H1 (cell line): ENCODE measurements at regions not wholly inside any gene's neighbourhood (a gene's known extent, or its start where the extent isn't known, plus 50 kb on each side); places are given as distances from the start of the nearest gene placed in this dataset.

Source experiments
- CTCF ChIA-PET: fragments of 300-600 bp; sonication (Branson Sonifier 250); formaldehyde crosslinking; loops from one replicate; lab custom pipeline; 2021; ENCODE audit not compliant: partially characterized antibody; lab: Charles Lee
- POLR2A ChIA-PET: fragments of 300-600 bp; sonication (Branson Sonifier 250); formaldehyde crosslinking; loops from one replicate; lab custom pipeline; 2021; ENCODE audit warnings: inconsistent platforms; ENCODE audit not compliant: partially characterized antibody; lab: Charles Lee
- DNase-seq, 2 experiments: peaks; one replicate each; pipeline versions ENCODE4 v3.0.0 to v3.0.0-alpha.2; 2010 to 2022; ENCODE audit warnings: low spot score in 2 of 2, low read depth in 1 of 2, mixed read lengths in 1 of 2
- FAIRE-seq: peaks from 2 replicates; lab custom pipeline; 2011; peaks lifted over from hg19 to GRCh38; lab: Jason Lieb, UNC
- H2AFZ ChIP-seq: 2 replicates; pipeline ENCODE4 v1.8.1; 2012; ENCODE audit warnings: low read length, inconsistent platforms
- H2AK5ac ChIP-seq: 2 replicates; pipeline ENCODE4 v1.6.1; 2013; ENCODE audit warnings: low read depth, low read length
- H2BK120ac ChIP-seq: replicated peaks from 2 replicates; pipeline ENCODE3; 2013; ENCODE audit warnings: low read depth, low read length, inconsistent platforms
- H2BK12ac ChIP-seq: 2 replicates; pipeline ENCODE4 v1.6.1; 2013; ENCODE audit warnings: low read depth, low read length
- H2BK15ac ChIP-seq: 2 replicates; pipeline ENCODE4 v1.6.1; 2013; ENCODE audit warnings: low read length
- H2BK20ac ChIP-seq: 2 replicates; pipeline ENCODE4 v1.6.1; 2013; ENCODE audit warnings: low read length
- H2BK5ac ChIP-seq: 2 replicates; pipeline ENCODE4 v1.6.1; 2013; ENCODE audit warnings: low read depth, low read length
- H3K14ac ChIP-seq: 2 replicates; pipeline ENCODE4 v1.6.1; 2013; ENCODE audit warnings: inconsistent platforms; ENCODE audit not compliant: insufficient read length
- H3K18ac ChIP-seq: 2 replicates; pipeline ENCODE4 v1.6.1; 2013; ENCODE audit warnings: low read length; ENCODE audit errors: extremely low read depth
- H3K23ac ChIP-seq: 2 replicates; pipeline ENCODE4 v1.6.1; 2013; ENCODE audit warnings: inconsistent platforms; ENCODE audit not compliant: insufficient read length
- H3K23me2 ChIP-seq: 2 replicates; pipeline ENCODE4 v1.6.1; 2013; ENCODE audit warnings: low read depth, low read length
- H3K27ac ChIP-seq: 2 replicates; pipeline ENCODE4 v1.6.1; 2011; ENCODE audit warnings: low read depth, low read length, inconsistent platforms
- H3K27me3 ChIP-seq, 4 experiments: replicated peaks in 1 of 4; 1 replicate in 1 of 4; 2 replicates in 3 of 4; pipeline versions ENCODE4 v1.6.1 to v1.8.1; 2011 to 2013; ENCODE audit warnings: low read length in 3 of 4, mild to moderate bottlenecking in 3 of 4, inconsistent platforms in 2 of 4, mixed read lengths in 2 of 4, moderate library complexity in 1 of 4; ENCODE audit not compliant: control insufficient read depth in 3 of 4, insufficient read depth in 3 of 4; ENCODE audit errors: extremely low read depth in 1 of 4
- H3K36me3 ChIP-seq, 4 experiments: 2 replicates each; pipeline versions ENCODE4 v1.6.1 to v1.8.1; 2011 to 2013; ENCODE audit warnings: mild to moderate bottlenecking in 4 of 4, low read length in 3 of 4, moderate library complexity in 2 of 4, control low read depth in 1 of 4, inconsistent platforms in 1 of 4; ENCODE audit not compliant: insufficient read depth in 4 of 4, control insufficient read depth in 2 of 4
- H3K4ac ChIP-seq: replicated peaks from 2 replicates; pipeline ENCODE3; 2013; ENCODE audit warnings: low read length, low read depth, mixed read lengths, inconsistent platforms; ENCODE audit not compliant: insufficient read length
- H3K4me1 ChIP-seq, 4 experiments: replicated peaks in 1 of 4; 1 replicate in 1 of 4; 2 replicates in 3 of 4; pipeline versions ENCODE4 v1.6.1 to v1.8.1; 2011 to 2013; ENCODE audit warnings: low read length in 3 of 4, inconsistent platforms in 2 of 4, mixed read lengths in 1 of 4; ENCODE audit not compliant: insufficient read depth in 4 of 4, control insufficient read depth in 3 of 4
- H3K4me2 ChIP-seq, 2 experiments: 2 replicates each; pipeline versions ENCODE4 v1.6.1 to v1.8.1; 2011 to 2013; ENCODE audit warnings: low read depth in 2 of 2, low read length in 2 of 2, control low read depth in 1 of 2, inconsistent platforms in 1 of 2, mild to moderate bottlenecking in 1 of 2; ENCODE audit not compliant: insufficient read depth in 1 of 2
- H3K4me3 ChIP-seq, 4 experiments: fragments of 200-600, 300-600 bp in 1 of 4; sonication (generic), shearing (Covaris generic), sonication (Bioruptor Twin) in 1 of 4; 2 replicates each; pipeline versions ENCODE4 v1.5.1 to v1.8.1; 2011 to 2016; ENCODE audit warnings: low read length in 4 of 4, low read depth in 3 of 4, control low read depth in 2 of 4, inconsistent platforms in 2 of 4, mild to moderate bottlenecking in 2 of 4, mixed read lengths in 1 of 4, moderate library complexity in 1 of 4; ENCODE audit not compliant: insufficient read depth in 2 of 4; ENCODE audit errors: extremely low read depth in 1 of 4
- H3K56ac ChIP-seq: replicated peaks from 2 replicates; pipeline ENCODE3; 2013; ENCODE audit warnings: low read depth, mild to moderate bottlenecking, mixed read lengths, low read length, inconsistent platforms; ENCODE audit not compliant: insufficient read length
- H3K79me1 ChIP-seq: 2 replicates; pipeline ENCODE4 v1.6.1; 2013; ENCODE audit warnings: low read depth, low read length, control low read depth
- H3K79me2 ChIP-seq, 2 experiments: 2 replicates each; pipeline versions ENCODE4 v1.6.1 to v1.8.1; 2012 to 2013; ENCODE audit warnings: low read length in 2 of 2, mild to moderate bottlenecking in 2 of 2, inconsistent platforms in 1 of 2; ENCODE audit not compliant: insufficient read depth in 2 of 2, control insufficient read depth in 1 of 2
- H3K9ac ChIP-seq, 4 experiments: replicated peaks in 1 of 4; 1 replicate in 1 of 4; 2 replicates in 3 of 4; pipeline versions ENCODE4 v1.6.1 to v1.8.1; 2011 to 2013; ENCODE audit warnings: low read depth in 3 of 4, low read length in 3 of 4, control low read depth in 2 of 4, mild to moderate bottlenecking in 2 of 4, moderate library complexity in 2 of 4, inconsistent platforms in 1 of 4; ENCODE audit errors: extremely low read depth in 1 of 4
- H3K9me3 ChIP-seq, 2 experiments: 2 replicates each; pipeline versions ENCODE4 v1.6.1 to v1.8.1; 2012 to 2013; ENCODE audit warnings: mild to moderate bottlenecking in 2 of 2, moderate library complexity in 2 of 2, control low read depth in 1 of 2, inconsistent platforms in 1 of 2, low read depth in 1 of 2, low read length in 1 of 2, mixed read lengths in 1 of 2; ENCODE audit not compliant: insufficient read depth in 2 of 2
- H4K20me1 ChIP-seq, 2 experiments: replicated peaks in 1 of 2; 2 replicates each; pipeline versions ENCODE3 to v1.8.1; 2011 to 2013; ENCODE audit warnings: inconsistent platforms in 2 of 2, low read length in 2 of 2, mild to moderate bottlenecking in 1 of 2; ENCODE audit not compliant: insufficient read depth in 2 of 2, control insufficient read depth in 1 of 2
- H4K5ac ChIP-seq: 2 replicates; pipeline ENCODE4 v1.6.1; 2013; ENCODE audit warnings: low read length, low read depth, mixed read lengths, inconsistent platforms; ENCODE audit not compliant: insufficient read length
- H4K8ac ChIP-seq: 2 replicates; pipeline ENCODE4 v1.8.0; 2013; ENCODE audit warnings: mild to moderate bottlenecking, moderate library complexity, low read length, inconsistent platforms; ENCODE audit not compliant: insufficient read depth; ENCODE audit errors: extremely low read depth
- H4K91ac ChIP-seq: replicated peaks from 2 replicates; pipeline ENCODE3; 2013; ENCODE audit warnings: low read length, mixed read lengths, inconsistent platforms; ENCODE audit not compliant: insufficient read length
- BACH1 ChIP-seq: IDR thresholded peaks from 2 replicates; pipeline ENCODE4 v1.6.1; 2012; ENCODE audit warnings: low read length, improper control_type of control experiment
- CEBPB ChIP-seq: IDR thresholded peaks from 2 replicates; pipeline ENCODE4 v1.6.1; 2012; ENCODE audit warnings: low read depth, low read length
- CHD2 ChIP-seq: IDR thresholded peaks from 2 replicates; pipeline ENCODE4 v1.6.1; 2012; ENCODE audit warnings: low read length, improper control_type of control experiment
- EP300 ChIP-seq, 2 experiments: IDR thresholded peaks; 1 replicate in 1 of 2; 2 replicates in 1 of 2; pipeline ENCODE4 v1.6.1; 2011 to 2012; ENCODE audit warnings: low read depth in 2 of 2, low read length in 2 of 2, mild to moderate bottlenecking in 2 of 2, borderline replicate concordance in 1 of 2, inconsistent platforms in 1 of 2, moderate library complexity in 1 of 2
- GABPA ChIP-seq: IDR thresholded peaks from 2 replicates; pipeline ENCODE4 v1.6.1; 2011; ENCODE audit warnings: mild to moderate bottlenecking, low read length, moderate library complexity, borderline replicate concordance; ENCODE audit not compliant: insufficient read depth
- HDAC2 ChIP-seq, 2 experiments: fragments of 300-600 bp in 1 of 2; sonication (generic) in 1 of 2; IDR thresholded peaks; 2 replicates each; pipeline ENCODE4 v1.6.1; 2011 to 2012; ENCODE audit warnings: low read depth in 2 of 2, low read length in 2 of 2, mild to moderate bottlenecking in 2 of 2, moderate library complexity in 2 of 2, borderline replicate concordance in 1 of 2, inconsistent platforms in 1 of 2
- SIN3A ChIP-seq, 2 experiments: IDR thresholded peaks in 1 of 2; conservative IDR thresholded peaks in 1 of 2; 2 replicates each; pipeline ENCODE4 v1.6.1; 2011 to 2012; ENCODE audit warnings: low read length in 2 of 2, improper control_type of control experiment in 1 of 2, low read depth in 1 of 2, mild to moderate bottlenecking in 1 of 2
- SP4 ChIP-seq: IDR thresholded peaks from 2 replicates; pipeline ENCODE4 v1.6.1; 2012; ENCODE audit warnings: low read length, inconsistent platforms
- TBP ChIP-seq: IDR thresholded peaks from 2 replicates; pipeline ENCODE4 v1.6.1; 2011; ENCODE audit warnings: low read depth, low read length, improper control_type of control experiment
- WGBS, 2 experiments: shearing (Covaris generic) in 1 of 2; methylation state at CpG; one replicate each; pipeline versions ENCODE4 v1.1.6 to v1.1.7; 2013 to 2015; ENCODE audit warnings: low lambda C conversion rate in 2 of 2, mixed read lengths in 2 of 2, inconsistent platforms in 1 of 2, low coverage in 1 of 2, missing lambda C conversion rate in 1 of 2; ENCODE audit not compliant: insufficient replicate concordance in 2 of 2, insufficient coverage in 1 of 2, insufficient read length in 1 of 2; ENCODE audit errors: extremely low coverage in 1 of 2, missing lambda C conversion rate in 1 of 2; 5-methylcytosine and 5-hydroxymethylcytosine counted together

DNA sequence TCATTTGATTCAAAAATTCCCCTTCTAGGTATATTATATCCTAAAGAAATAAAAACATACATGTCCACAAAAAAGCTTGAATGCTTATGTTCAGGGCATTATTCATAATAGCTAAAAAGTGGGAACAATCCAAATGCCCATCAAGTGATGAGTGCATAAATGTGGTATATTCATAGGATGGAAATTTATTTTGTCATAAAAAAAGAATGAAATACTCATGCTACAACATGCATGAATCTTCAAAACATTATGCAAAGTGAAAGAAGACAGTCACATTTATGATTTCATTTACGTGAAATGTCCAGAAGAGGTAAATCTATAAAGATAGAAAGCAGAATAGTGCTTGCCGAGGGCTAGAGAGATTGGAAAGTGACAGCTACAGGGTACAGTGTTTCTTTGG is 83.6 kb upstream of the SLC25A36 start:
- Histone ChIP-seq H4K8ac (no peak overlapping the region), H3K27ac (no peak overlapping the region), H3K56ac (no peak overlapping the region), H2BK20ac (no peak overlapping the region), H3K23ac (no peak overlapping the region), H4K20me1 (no peaks in the 10 kb centered on the region), H3K79me2 (no peaks in the 10 kb centered on the region), H3K23me2 (no peaks in the 10 kb centered on the region), H2AK5ac (no peak overlapping the region), H3K18ac (no peak overlapping the region), H2BK5ac (no peak overlapping the region), H2AFZ (no peak overlapping the region), H3K14ac (no peak overlapping the region), H2BK12ac (no peak overlapping the region), H3K4me1 (peaks cover 0 to 5% (median 5%) of the 10 kb centered on the region in 4 experiments; a peak in 5 of 7 replicates), H3K4me2 (no peak overlapping the region), H3K9me3 (no peaks in the 10 kb centered on the region; a peak in 1 of 4 replicates), H3K9ac (no peak overlapping the region), H4K91ac (no peak overlapping the region), H3K27me3 (no peaks in the 10 kb centered on the region), H2BK120ac (no peak overlapping the region), H3K4ac (no peak overlapping the region)
- no peak for FAIRE-seq
- WGBS, 2 experiments: 83% methylated on average over 2 of the region's 2 CpGs; no CpG with 5 or more reads in 1 of the 2 experiments
- POLR2A ChIA-PET: no interaction called here
- TF ChIP-seq SIN3A (conservative IDR thresholded peaks at IDR 0.05 in 1 of 2, IDR thresholded peaks at IDR 0.05 in 1 of 2; ENCODE audit: low read depth in 1 of 2, low read length in 2 of 2) (no peak), BACH1 (no peak), EP300 (IDR thresholded peaks at IDR 0.05; ENCODE audit: borderline replicate concordance in 1 of 2, low read depth in 2 of 2, low read length in 2 of 2) (no peak), HDAC2 (IDR thresholded peaks at IDR 0.05; ENCODE audit: borderline replicate concordance in 1 of 2, low read depth in 2 of 2, low read length in 2 of 2) (no peak), CHD2 (no peak), GABPA (no peak), SP4 (no peak), TBP (no peak), CEBPB (no peak)
- TF ChIP-seq, all 59 proteins: peak for 0
- Histone ChIP-seq H3K36me3 (no peaks in the 10 kb centered on the region), H3K4me3 (no peak overlapping the region), H2BK15ac (no peak overlapping the region), H3K79me1 (no peaks in the 10 kb centered on the region), H4K5ac (no peak overlapping the region)
- CTCF ChIA-PET: interaction anchor here (1.7 kb wide), 1 partner anchor 121 kb away, joined by 6 read pairs; no protein-coding TSS in a partner anchor
- DNase-seq: no peak
